NCI-H345 treated with DMSO at 0.1 percent for 48 hours (cell line): ENCODE measurements at regions not wholly inside any gene's neighbourhood (a gene's known extent, or its start where the extent isn't known, plus 50 kb on each side); places are given as distances from the start of the nearest gene placed in this dataset.
A peak's percentile ranks its signal among the peaks of the same experiment; 100 is the strongest.
"Not testable (repeated sequence)": the region's sequence is repeated elsewhere in the genome, so short reads cannot be mapped to it uniquely, and the experiment has no call there.

Experiments
- DNase-seq: peaks from one replicate; lab custom pipeline; 2025; ENCODE audit not compliant: unreplicated experiment; lab: John Stamatoyannopoulos, UW

- DNase-seq = peak; percentile 27
Observed at GRCh38 chr7:131688738-131689661, 132.6 kb upstream of the PODXL start.

GRCh38 chr7:131687296-131687695, 130.9 kb upstream of the PODXL start:
- no peak for DNase-seq

GRCh38 chr7:131686833-131687232, 130.4 kb upstream of the PODXL start:
- DNase-seq = no peak

- no peak for DNase-seq
Observed at GRCh38 chr7:131683536-131684125, 127.2 kb upstream of the PODXL start.

- no peak for DNase-seq
Observed at GRCh38 chr7:131681961-131682360, 125.5 kb upstream of the PODXL start.

GRCh38 chr7:131679071-131679470, 122.6 kb upstream of the PODXL start:
- DNase-seq = not testable (repeated sequence)

GRCh38 chr7:131676850-131677249, 120.4 kb upstream of the PODXL start:
- not testable (repeated sequence) for DNase-seq

- no peak for DNase-seq
Observed at GRCh38 chr7:131674131-131674530, 117.7 kb upstream of the PODXL start.

- no peak for DNase-seq
Observed at GRCh38 chr7:131673576-131673975, 117.1 kb upstream of the PODXL start.

GRCh38 chr7:131670406-131670805, 114.0 kb upstream of the PODXL start:
- DNase-seq = no peak

- DNase-seq = no peak
Observed at GRCh38 chr7:131667699-131668098, 111.3 kb upstream of the PODXL start.

GRCh38 chr7:131665021-131665420, 108.6 kb upstream of the PODXL start:
- DNase-seq = no peak

- DNase-seq = no peak
Observed at GRCh38 chr7:131664570-131664969, 108.1 kb upstream of the PODXL start.

- not testable (repeated sequence) for DNase-seq
Observed at GRCh38 chr7:131662301-131662873, 106.0 kb upstream of the PODXL start.

- DNase-seq = no peak
Observed at GRCh38 chr7:131657881-131658280, 101.5 kb upstream of the PODXL start.

GRCh38 chr7:131656980-131657723, 100.7 kb upstream of the PODXL start:
- no peak for DNase-seq

GRCh38 chr7:131655866-131656265, 99.4 kb upstream of the PODXL start:
- DNase-seq = no peak

GRCh38 chr7:131655447-131655846, 99.0 kb upstream of the PODXL start:
- no peak for DNase-seq

GRCh38 chr7:131654668-131655326, 98.4 kb upstream of the PODXL start:
- peak; percentile 64 for DNase-seq

- DNase-seq = no peak
Observed at GRCh38 chr7:131654249-131654558, 97.8 kb upstream of the PODXL start.
